GM23248 (cell line): ENCODE measurements at regions not wholly inside any gene's neighbourhood (a gene's known extent, or its start where the extent isn't known, plus 50 kb on each side); places are given as distances from the start of the nearest gene placed in this dataset.
"Not testable (repeated sequence)": the region's sequence is repeated elsewhere in the genome, so short reads cannot be mapped to it uniquely, and the experiment has no call there.

Experiments used
- DNase-seq: peaks from one replicate; pipeline ENCODE4 v3.0.0-alpha.2; 2015
- H2AFZ ChIP-seq: fragments of 200-600 bp; sonication (generic); 2 replicates; pipeline ENCODE4 v1.6.1; 2016; ENCODE audit warnings: antibody characterized with exemption
- H3F3A ChIP-seq: fragments of 200-600 bp; sonication (generic); 2 replicates; pipeline ENCODE4 v1.6.1; 2016; ENCODE audit warnings: mild to moderate bottlenecking, antibody characterized with exemption, mixed run types; ENCODE audit not compliant: insufficient read depth
- H3K27ac ChIP-seq: fragments of 200-600 bp; sonication (generic); 2 replicates; pipeline ENCODE4 v1.5.1; 2016; ENCODE audit warnings: mild to moderate bottlenecking
- H3K27me3 ChIP-seq: fragments of 200-600 bp; sonication (generic); replicated peaks from 2 replicates; pipeline ENCODE4 v1.6.1; 2016; ENCODE audit warnings: mild to moderate bottlenecking; ENCODE audit not compliant: insufficient read depth
- H3K36me3 ChIP-seq: fragments of 200-600 bp; sonication (generic); 2 replicates; pipeline ENCODE4 v1.6.1; 2016; ENCODE audit warnings: low read depth, mild to moderate bottlenecking
- H3K4me1 ChIP-seq: fragments of 200-600 bp; sonication (generic); 2 replicates; pipeline ENCODE4 v1.6.1; 2016; ENCODE audit warnings: mild to moderate bottlenecking; ENCODE audit not compliant: insufficient read depth
- H3K4me2 ChIP-seq: fragments of 200-600 bp; sonication (generic); one replicate; pipeline ENCODE4 v1.6.1; 2016; ENCODE audit warnings: mild to moderate bottlenecking; ENCODE audit not compliant: unreplicated experiment
- H3K4me3 ChIP-seq: fragments of 200-600 bp; sonication (generic); 2 replicates; pipeline ENCODE4 v1.5.1; 2016; ENCODE audit warnings: mild to moderate bottlenecking
- H3K79me2 ChIP-seq: fragments of 200-600 bp; sonication (generic); 2 replicates; pipeline ENCODE4 v1.6.1; 2016; ENCODE audit warnings: mild to moderate bottlenecking; ENCODE audit not compliant: insufficient read depth
- H3K9ac ChIP-seq: fragments of 200-600 bp; sonication (generic); 2 replicates; pipeline ENCODE4 v1.6.1; 2016; ENCODE audit warnings: mild to moderate bottlenecking
- H3K9me2 ChIP-seq: fragments of 200-600 bp; sonication (generic); 2 replicates; pipeline ENCODE4 v1.6.1; 2016; ENCODE audit warnings: mixed run types, mild to moderate bottlenecking, moderate library complexity; ENCODE audit not compliant: insufficient read depth
- H3K9me3 ChIP-seq: fragments of 200-600 bp; sonication (generic); one replicate; pipeline ENCODE4 v1.6.1; 2017; ENCODE audit warnings: low read depth
- H4K20me1 ChIP-seq: fragments of 200-600 bp; sonication (generic); 2 replicates; pipeline ENCODE4 v1.6.0; 2016; ENCODE audit not compliant: insufficient read depth
- EZH2 ChIP-seq: fragments of 200-600 bp; sonication (generic); IDR thresholded peaks from 2 replicates; pipeline ENCODE4 v1.6.1; 2018; ENCODE audit warnings: antibody characterized with exemption, mild to moderate bottlenecking; ENCODE audit not compliant: insufficient read depth, poor library complexity, severe bottlenecking
- EZH2phosphoT487 ChIP-seq: fragments of 200-600 bp; sonication (generic); IDR thresholded peaks from 2 replicates; pipeline ENCODE4 v1.6.1; 2018; ENCODE audit warnings: antibody characterized with exemption, moderate library complexity, mild to moderate bottlenecking, low read depth; ENCODE audit not compliant: insufficient read depth
- WGBS, 2 experiments: methylation state at CpG; one replicate each; pipeline ENCODE4 v1.1.6; 2015 to 2017; ENCODE audit warnings: low lambda C conversion rate in 2 of 2, low coverage in 1 of 2; ENCODE audit errors: missing lambda C conversion rate in 2 of 2; 5-methylcytosine and 5-hydroxymethylcytosine counted together
- in situ Hi-C: fragments of 300-500 bp; cut with MboI; formaldehyde crosslinking; loops from 2 replicates; pipeline ENCODE4 v1.15.0; 2020

- in situ Hi-C loops, result no loop called here
- Histone ChIP-seq H4K20me1 (no peaks in the 10 kb centered on the region), H3F3A (no peaks in the 10 kb centered on the region), H3K27ac (no peak overlapping the region), H2AFZ (no peak overlapping the region), H3K9me2 (no peaks in the 10 kb centered on the region), H3K36me3 (no peaks in the 10 kb centered on the region), H3K27me3 (no peaks in the 10 kb centered on the region), H3K9me3 (no peaks in the 10 kb centered on the region), H3K4me2 (no peak overlapping the region), H3K9ac (no peak overlapping the region), H3K79me2 (no peaks in the 10 kb centered on the region), H3K4me1 (no peaks in the 10 kb centered on the region), H3K4me3 (no peak overlapping the region)
- WGBS, 2 experiments, result 3 to 7% methylated on average over 3 of the region's 3 CpGs
- no peak for DNase-seq
- TF ChIP-seq EZH2phosphoT487, result no peak
- no peak for TF ChIP-seq EZH2
Measured at GRCh38 chr11:13552784-13553183, 57.0 kb upstream of the PTH start.

DNA sequence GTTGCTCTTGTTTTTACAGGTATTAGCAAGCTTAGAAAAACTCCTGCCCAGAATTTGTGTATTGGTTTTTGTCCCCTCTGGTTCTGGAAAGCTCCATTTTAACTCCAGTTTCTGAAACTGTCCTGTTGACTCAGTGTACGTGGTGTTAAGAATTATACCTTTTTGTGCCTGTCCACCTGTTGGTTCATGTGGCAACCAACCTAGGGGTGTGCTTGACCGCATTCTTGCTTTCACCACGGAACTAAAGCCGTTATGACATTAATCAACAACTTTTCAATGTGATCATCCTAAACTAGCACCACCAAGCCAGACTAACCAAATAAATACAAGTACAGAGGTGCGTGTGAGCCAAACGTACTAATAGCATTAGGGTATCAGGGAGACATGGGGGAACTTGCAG lies 56.0 kb upstream of the PTH start:
- DNase-seq, result no peak
- no peaks in the 10 kb centered on the region for H3F3A ChIP-seq
- no peak overlapping the region for H3K9ac ChIP-seq
- H3K9me3 ChIP-seq, result no peaks in the 10 kb centered on the region
- no peaks in the 10 kb centered on the region for H3K36me3 ChIP-seq
- no peaks in the 10 kb centered on the region for H3K9me2 ChIP-seq
- H3K4me2 ChIP-seq, result no peak overlapping the region
- H3K27me3 ChIP-seq, result no peaks in the 10 kb centered on the region
- no peak overlapping the region for H3K27ac ChIP-seq
- no peaks in the 10 kb centered on the region for H4K20me1 ChIP-seq
- in situ Hi-C loops, result no loop called here
- TF ChIP-seq EZH2 (no peak), EZH2phosphoT487 (no peak)
- no peak overlapping the region for H3K4me3 ChIP-seq
- WGBS, 2 experiments, result 17 to 19% methylated on average over 6 of the region's 6 CpGs
- H3K4me1 ChIP-seq, result no peaks in the 10 kb centered on the region
- no peak overlapping the region for H2AFZ ChIP-seq
- no peaks in the 10 kb centered on the region for H3K79me2 ChIP-seq

DNA sequence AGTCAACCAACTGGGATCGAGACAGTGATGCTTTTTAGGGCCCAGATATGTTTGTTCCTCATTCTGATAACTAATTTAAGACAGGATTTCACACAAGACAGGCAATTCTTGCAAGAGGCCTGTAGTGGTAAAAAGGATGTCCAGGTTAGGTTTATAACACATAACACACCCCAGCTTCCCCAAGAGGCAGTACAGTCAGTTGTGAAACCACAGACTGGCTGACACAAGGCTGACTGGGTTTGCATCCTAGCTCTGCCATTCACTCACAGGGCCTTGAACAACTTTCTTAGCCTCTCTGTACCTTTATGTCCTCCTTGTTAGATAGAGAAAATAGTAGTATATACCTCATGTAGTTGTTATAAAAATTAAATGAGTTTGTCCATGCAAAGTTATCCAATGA lies 55.0 kb upstream of the PTH start:
- no peak overlapping the region for H2AFZ ChIP-seq
- no peaks in the 10 kb centered on the region for H3K36me3 ChIP-seq
- H3K4me1 ChIP-seq, result no peaks in the 10 kb centered on the region
- in situ Hi-C loops, result no loop called here
- TF ChIP-seq EZH2phosphoT487, result no peak
- TF ChIP-seq EZH2, result no peak
- H3K9ac ChIP-seq, result no peak overlapping the region
- no peaks in the 10 kb centered on the region for H3F3A ChIP-seq
- H3K27ac ChIP-seq, result no peak overlapping the region
- no peaks in the 10 kb centered on the region for H3K9me3 ChIP-seq
- WGBS, 2 experiments, result 24 to 27% methylated on average over 1 of the region's 1 CpG
- no peak overlapping the region for H3K4me3 ChIP-seq
- no peaks in the 10 kb centered on the region for H3K79me2 ChIP-seq
- no peaks in the 10 kb centered on the region for H3K27me3 ChIP-seq
- H3K4me2 ChIP-seq, result no peak overlapping the region
- no peaks in the 10 kb centered on the region for H3K9me2 ChIP-seq
- no peaks in the 10 kb centered on the region for H4K20me1 ChIP-seq
- DNase-seq, result no peak

GRCh38 chr11:13546092-13546491 lies 50.3 kb upstream of the PTH start:
- H2AFZ ChIP-seq, result not testable (repeated sequence)
- 45 to 51% methylated on average over 2 of the region's 2 CpGs for WGBS, 2 experiments

More at GRCh38 chr11:13546092-13546491, 50.3 kb upstream of the PTH start:
- H3K79me2 ChIP-seq, in situ Hi-C loops, H3K4me3 ChIP-seq, H3K9me2 ChIP-seq, H3K9me3 ChIP-seq, H3K4me1 ChIP-seq, H4K20me1 ChIP-seq, DNase-seq, H3K27me3 ChIP-seq, H3K4me2 ChIP-seq, H3K27ac ChIP-seq, H3K9ac ChIP-seq, H3K36me3 ChIP-seq, H3F3A ChIP-seq: not testable (repeated sequence)
